Liver (tissue), 8 donors: ENCODE measurements at regions not wholly inside any gene's neighbourhood (a gene's known extent, or its start where the extent isn't known, plus 50 kb on each side); places are given as distances from the start of the nearest gene placed in this dataset.

Source experiments
- DNase-seq: peaks from one replicate; pipeline ENCODE4 v3.0.0-alpha.2; 2017; ENCODE audit warnings: low spot score
- H3K27ac ChIP-seq, 2 donors: one replicate each; pipeline ENCODE4 v1.7.0; 2013; ENCODE audit warnings: inconsistent platforms in 2 of 2, low read length in 2 of 2, control low read depth in 1 of 2, low read depth in 1 of 2, mild to moderate bottlenecking in 1 of 2
- H3K27me3 ChIP-seq, 4 donors: one replicate each; pipeline versions ENCODE4 v1.6.1 to v1.7.0; 2013; ENCODE audit warnings: low read length in 3 of 4, inconsistent platforms in 1 of 4, mild to moderate bottlenecking in 1 of 4, moderate library complexity in 1 of 4; ENCODE audit not compliant: control insufficient read depth in 4 of 4, insufficient read depth in 4 of 4
- H3K36me3 ChIP-seq, 4 donors: one replicate each; pipeline versions ENCODE4 v1.6.1 to v1.7.0; 2013; ENCODE audit warnings: low read length in 3 of 4, mild to moderate bottlenecking in 3 of 4, low read depth in 1 of 4, moderate library complexity in 1 of 4; ENCODE audit not compliant: control insufficient read depth in 4 of 4, insufficient read depth in 3 of 4
- H3K4me1 ChIP-seq, 4 donors: one replicate each; pipeline versions ENCODE4 v1.6.1 to v1.7.0; 2013; ENCODE audit warnings: low read length in 3 of 4, mild to moderate bottlenecking in 3 of 4, moderate library complexity in 1 of 4; ENCODE audit not compliant: control insufficient read depth in 4 of 4, insufficient read depth in 4 of 4
- H3K4me3 ChIP-seq, 3 donors: one replicate each; pipeline versions ENCODE4 v1.6.1 to v1.7.0; 2013; ENCODE audit warnings: low read length in 3 of 3, control low read depth in 1 of 3, low read depth in 1 of 3, mild to moderate bottlenecking in 1 of 3
- H3K9ac ChIP-seq, 2 donors: one replicate each; pipeline ENCODE4 v1.7.0; 2013; ENCODE audit warnings: low read length in 2 of 2, mild to moderate bottlenecking in 2 of 2, moderate library complexity in 2 of 2, control low read depth in 1 of 2, low read depth in 1 of 2
- H3K9me3 ChIP-seq, 4 donors: one replicate each; pipeline versions ENCODE4 v1.6.1 to v1.7.0; 2013; ENCODE audit warnings: low read length in 3 of 4; ENCODE audit not compliant: control insufficient read depth in 4 of 4
- CTCF ChIP-seq: fragments of 150-350 bp; IDR thresholded peaks from 2 replicates; pipeline ENCODE4 v1.5.1; 2017; ENCODE audit warnings: improper control_type of control experiment, low read depth, low read length; ENCODE audit not compliant: missing input control
- EGR1 ChIP-seq, 2 donors: IDR thresholded peaks; 2 replicates each; pipeline ENCODE4 v1.6.1; 2016 to 2018; ENCODE audit warnings: antibody characterized with exemption in 2 of 2, low read depth in 2 of 2
- FOXA1 ChIP-seq: IDR thresholded peaks from 2 replicates; pipeline ENCODE4 v1.6.1; 2016; ENCODE audit warnings: antibody characterized with exemption
- FOXA2 ChIP-seq: IDR thresholded peaks from 2 replicates; pipeline ENCODE4 v1.6.1; 2016; ENCODE audit warnings: antibody characterized with exemption
- GABPA ChIP-seq, 2 donors: IDR thresholded peaks in 1 of 2; conservative IDR thresholded peaks in 1 of 2; 2 replicates each; pipeline ENCODE4 v1.6.1; 2016; ENCODE audit warnings: antibody characterized with exemption in 2 of 2, mild to moderate bottlenecking in 1 of 2, moderate library complexity in 1 of 2
- HNF4A ChIP-seq, 2 donors: conservative IDR thresholded peaks; 2 replicates each; pipeline ENCODE4 v1.6.1; 2016; ENCODE audit warnings: antibody characterized with exemption in 2 of 2, mild to moderate bottlenecking in 2 of 2
- HNF4G ChIP-seq: IDR thresholded peaks from 2 replicates; pipeline ENCODE4 v1.6.1; 2016; ENCODE audit warnings: antibody characterized with exemption
- JUND ChIP-seq, 2 donors: IDR thresholded peaks; 2 replicates each; pipeline ENCODE4 v1.6.1; 2016; ENCODE audit warnings: antibody characterized with exemption in 2 of 2
- MAX ChIP-seq: IDR thresholded peaks from 2 replicates; pipeline ENCODE4 v1.6.1; 2016; ENCODE audit warnings: antibody characterized with exemption
- NR2F2 ChIP-seq: IDR thresholded peaks from 2 replicates; pipeline ENCODE4 v1.6.1; 2016; ENCODE audit warnings: antibody characterized with exemption
- RAD21 ChIP-seq, 2 donors: IDR thresholded peaks; 2 replicates each; pipeline ENCODE4 v1.6.1; 2016; ENCODE audit warnings: antibody characterized with exemption in 2 of 2, mild to moderate bottlenecking in 2 of 2
- REST ChIP-seq: IDR thresholded peaks from 2 replicates; pipeline ENCODE4 v1.6.1; 2016; ENCODE audit warnings: antibody characterized with exemption, mild to moderate bottlenecking
- RXRA ChIP-seq, 2 donors: IDR thresholded peaks; 2 replicates each; pipeline ENCODE4 v1.6.1; 2017 to 2018; ENCODE audit warnings: antibody characterized with exemption in 2 of 2, mild to moderate bottlenecking in 1 of 2
- SP1 ChIP-seq: IDR thresholded peaks from 2 replicates; pipeline ENCODE4 v1.6.1; 2018; ENCODE audit warnings: antibody characterized with exemption, mild to moderate bottlenecking
- TAF1 ChIP-seq: conservative IDR thresholded peaks from 2 replicates; pipeline ENCODE4 v1.6.1; 2016; ENCODE audit warnings: antibody characterized with exemption, mild to moderate bottlenecking
- YY1 ChIP-seq: IDR thresholded peaks from 2 replicates; pipeline ENCODE4 v1.6.1; 2016; ENCODE audit warnings: antibody characterized with exemption, mild to moderate bottlenecking
- ZBTB33 ChIP-seq: IDR thresholded peaks from 2 replicates; pipeline ENCODE4 v1.6.1; 2016; ENCODE audit warnings: antibody characterized with exemption
- WGBS: extraction: QIAGEN DNeasy Blood & Tissue Kit; methylation state at CpG from one replicate; pipeline ENCODE4 v1.1.7; 2013; 5-methylcytosine and 5-hydroxymethylcytosine counted together
- TF ChIP-seq, protein P1 (sequence below): IDR thresholded peaks from 2 replicates; pipeline ENCODE4 v1.6.1; 2016; ENCODE audit warnings: antibody characterized with exemption
- donor health status: healthy.
- donor health status: healthy.
- donor health status: healthy.
- donor health status: healthy.
- donor health status: healthy.

DNA sequence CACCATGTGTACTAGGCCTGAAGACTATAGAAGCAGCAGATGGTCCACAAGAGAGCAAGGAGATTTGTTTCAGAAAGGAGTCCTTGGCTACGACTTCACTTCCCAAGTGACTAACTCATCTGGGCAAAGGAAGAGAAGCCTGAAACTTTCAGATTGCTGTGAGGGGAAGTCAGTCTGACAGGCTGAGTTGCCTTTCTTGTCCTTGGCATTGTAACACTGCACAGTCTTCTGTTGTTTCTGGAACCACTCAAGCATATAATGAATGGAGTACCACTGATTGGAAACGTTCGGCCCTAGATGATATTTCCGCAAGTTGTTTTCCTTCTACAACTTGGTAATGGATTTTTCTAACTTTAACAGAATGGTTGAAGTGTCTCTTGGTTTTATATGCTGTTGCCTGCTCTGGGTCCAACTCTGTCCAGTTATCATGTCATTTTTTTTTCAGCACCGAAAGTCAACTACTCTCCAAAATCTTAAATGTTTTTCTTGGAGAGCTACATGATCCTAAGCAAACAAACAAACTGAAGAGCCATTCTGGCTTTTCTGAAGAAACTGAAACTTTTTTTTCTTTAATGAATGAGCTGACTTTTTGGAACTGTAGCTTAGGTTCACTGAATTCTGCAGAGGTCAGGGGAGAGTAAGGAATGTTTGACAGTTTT lies 685.7 kb downstream of the MECOM start:
- Histone ChIP-seq H3K9me3 (no peaks in the 10 kb centered on the region), H3K4me1 (no peaks in the 10 kb centered on the region), H3K9ac (no peak overlapping the region), H3K27ac (no peak overlapping the region), H3K4me3 (no peak overlapping the region), H3K27me3 (no peaks in the 10 kb centered on the region), H3K36me3 (no peaks in the 10 kb centered on the region)
- TF ChIP-seq MAX (no peak), FOXA2 (no peak), SP1 (no peak), NR2F2 (no peak), ZBTB33 (no peak), FOXA1 (no peak), TAF1 (no peak), HNF4G (no peak), HNF4A (conservative IDR thresholded peaks at IDR 0.05) (no peak), RXRA (IDR thresholded peaks at IDR 0.05) (no peak)
- TF ChIP-seq, protein P1, sequence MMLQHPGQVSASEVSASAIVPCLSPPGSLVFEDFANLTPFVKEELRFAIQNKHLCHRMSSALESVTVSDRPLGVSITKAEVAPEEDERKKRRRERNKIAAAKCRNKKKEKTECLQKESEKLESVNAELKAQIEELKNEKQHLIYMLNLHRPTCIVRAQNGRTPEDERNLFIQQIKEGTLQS: no peak
- DNase-seq: no peak
- WGBS: 75% methylated on average over 5 of the region's 5 CpGs

- 70% methylated on average over 2 of the region's 2 CpGs for WGBS
- Histone ChIP-seq H3K27me3 (no peaks in the 10 kb centered on the region), H3K27ac (no peak overlapping the region), H3K9me3 (no peaks in the 10 kb centered on the region), H3K4me1 (no peaks in the 10 kb centered on the region), H3K4me3 (no peak overlapping the region), H3K36me3 (no peaks in the 10 kb centered on the region), H3K9ac (no peak overlapping the region)
- no peak for TF ChIP-seq ZBTB33
- TF ChIP-seq GABPA (IDR thresholded peaks at IDR 0.05 in 1 of 2, conservative IDR thresholded peaks at IDR 0.05 in 1 of 2): no peak
- TF ChIP-seq FOXA1: no peak
- TF ChIP-seq YY1: no peak
- no peak for TF ChIP-seq FOXA2
- TF ChIP-seq SP1: no peak
- no peak for TF ChIP-seq TAF1
- TF ChIP-seq HNF4A (conservative IDR thresholded peaks at IDR 0.05): no peak
- no peak for TF ChIP-seq EGR1 (IDR thresholded peaks at IDR 0.05; ENCODE audit: low read depth in 2 of 2)
- TF ChIP-seq CTCF: no peak
- no peak for TF ChIP-seq HNF4G
- TF ChIP-seq NR2F2: no peak
- no peak for TF ChIP-seq RAD21 (IDR thresholded peaks at IDR 0.05)
- TF ChIP-seq RXRA (IDR thresholded peaks at IDR 0.05): no peak
- no peak for TF ChIP-seq JUND (IDR thresholded peaks at IDR 0.05)
- TF ChIP-seq MAX: no peak
- TF ChIP-seq, protein P1: no peak
- TF ChIP-seq REST: no peak
- DNase-seq: no peak
These were observed 686.5 kb downstream of the MECOM start for GRCh38 chr3:168976969-168977368.
